Effector memory CD4-positive, alpha-beta T cell (primary cell): ENCODE measurements at regions not wholly inside any gene's neighbourhood (a gene's known extent, or its start where the extent isn't known, plus 50 kb on each side); places are given as distances from the start of the nearest gene placed in this dataset.
"Not testable (repeated sequence)": the region's sequence is repeated elsewhere in the genome, so short reads cannot be mapped to it uniquely, and the experiment has no call there.

Source experiments
- DNase-seq, 3 donors: peaks; one replicate each; pipeline ENCODE4 v3.0.0-alpha.2; 2020
- H3K27ac ChIP-seq: 2 replicates; pipeline ENCODE4 v1.7.0; 2013; ENCODE audit warnings: mild to moderate bottlenecking, low read length, moderate library complexity; ENCODE audit not compliant: insufficient read depth, poor library complexity, severe bottlenecking
- H3K27me3 ChIP-seq: replicated peaks from 2 replicates; pipeline ENCODE4 v1.7.0; 2013; ENCODE audit warnings: mild to moderate bottlenecking, low read length; ENCODE audit not compliant: insufficient read depth, control insufficient read depth, poor library complexity, severe bottlenecking
- H3K36me3 ChIP-seq: 2 replicates; pipeline ENCODE4 v1.7.0; 2013; ENCODE audit warnings: mild to moderate bottlenecking, low read length, moderate library complexity; ENCODE audit not compliant: control insufficient read depth, insufficient read depth
- H3K4me1 ChIP-seq: 2 replicates; pipeline ENCODE4 v1.7.0; 2013; ENCODE audit warnings: low read length, mild to moderate bottlenecking; ENCODE audit not compliant: control insufficient read depth, insufficient read depth, poor library complexity, severe bottlenecking
- H3K4me3 ChIP-seq: 2 replicates; pipeline ENCODE4 v1.7.0; 2013; ENCODE audit warnings: low read length, low read depth, mild to moderate bottlenecking; ENCODE audit not compliant: insufficient read depth, poor library complexity, severe bottlenecking
- H3K9me3 ChIP-seq: 2 replicates; pipeline ENCODE4 v1.7.0; 2013; ENCODE audit warnings: mild to moderate bottlenecking, low read length, moderate library complexity; ENCODE audit not compliant: control insufficient read depth

GRCh38 chr6:167217073-167217472 lies 59.3 kb upstream of the GPR31 start:
- not testable (repeated sequence) for H3K27ac ChIP-seq, H3K36me3 ChIP-seq, H3K27me3 ChIP-seq, DNase-seq, H3K4me3 ChIP-seq, H3K4me1 ChIP-seq, H3K9me3 ChIP-seq

GRCh38 chr6:167217951-167218759 lies 60.4 kb upstream of the GPR31 start:
- not testable (repeated sequence) for H3K4me1 ChIP-seq, H3K27me3 ChIP-seq, H3K27ac ChIP-seq, H3K4me3 ChIP-seq, H3K36me3 ChIP-seq, H3K9me3 ChIP-seq
- DNase-seq = peak in 2 of 3 donors; percentile 11 to 12

- DNase-seq, H3K27ac ChIP-seq, H3K27me3 ChIP-seq, H3K4me3 ChIP-seq, H3K36me3 ChIP-seq, H3K9me3 ChIP-seq, H3K4me1 ChIP-seq: not testable (repeated sequence)
Measured at GRCh38 chr6:167219079-167219478, 61.3 kb upstream of the GPR31 start.

- Histone ChIP-seq H3K4me3 (no peak overlapping the region), H3K27me3 (no peaks in the 10 kb centered on the region), H3K36me3 (no peaks in the 10 kb centered on the region), H3K27ac (no peak overlapping the region), H3K9me3 (no peaks in the 10 kb centered on the region), H3K4me1 (no peaks in the 10 kb centered on the region)
- DNase-seq = no peak
Measured at GRCh38 chr6:167219967-167220512, 62.3 kb upstream of the GPR31 start.

GRCh38 chr6:167221400-167222201 lies 63.8 kb upstream of the GPR31 start:
- no peaks in the 10 kb centered on the region for H3K27me3 ChIP-seq
- no peaks in the 10 kb centered on the region for H3K36me3 ChIP-seq
- no peaks in the 10 kb centered on the region for H3K4me1 ChIP-seq
- DNase-seq = no peak
- H3K4me3 ChIP-seq = no peak overlapping the region
- H3K9me3 ChIP-seq = no peaks in the 10 kb centered on the region
- H3K27ac ChIP-seq = no peak overlapping the region

GRCh38 chr6:167225566-167226382 lies 65.3 kb upstream of the UNC93A start:
- not testable (repeated sequence) for DNase-seq, H3K4me1 ChIP-seq, H3K27me3 ChIP-seq, H3K4me3 ChIP-seq, H3K27ac ChIP-seq, H3K9me3 ChIP-seq, H3K36me3 ChIP-seq

- Histone ChIP-seq H3K4me3 (no peak overlapping the region), H3K36me3 (no peaks in the 10 kb centered on the region), H3K4me1 (no peaks in the 10 kb centered on the region), H3K9me3 (no peaks in the 10 kb centered on the region), H3K27ac (no peak overlapping the region), H3K27me3 (no peaks in the 10 kb centered on the region)
- no peak for DNase-seq
Measured at GRCh38 chr6:167226383-167226685, 64.8 kb upstream of the UNC93A start.

- H3K27ac ChIP-seq = no peak overlapping the region
- no peaks in the 10 kb centered on the region for H3K9me3 ChIP-seq
- H3K27me3 ChIP-seq = no peaks in the 10 kb centered on the region
- no peaks in the 10 kb centered on the region for H3K4me1 ChIP-seq
- H3K36me3 ChIP-seq = no peaks in the 10 kb centered on the region
- H3K4me3 ChIP-seq = no peak overlapping the region
- no peak for DNase-seq
Measured at GRCh38 chr6:167226791-167227190, 64.3 kb upstream of the UNC93A start.

- no peak overlapping the region for H3K27ac ChIP-seq
- H3K27me3 ChIP-seq = no peaks in the 10 kb centered on the region
- DNase-seq = no peak
- H3K4me1 ChIP-seq = no peaks in the 10 kb centered on the region
- H3K36me3 ChIP-seq = no peaks in the 10 kb centered on the region
- no peak overlapping the region for H3K4me3 ChIP-seq
- no peaks in the 10 kb centered on the region for H3K9me3 ChIP-seq
Measured at GRCh38 chr6:167227984-167228383, 63.1 kb upstream of the UNC93A start.
